ENCODE measurements at regions not wholly inside any gene's neighbourhood (a gene's known extent, or its start where the extent isn't known, plus 50 kb on each side); places are given as distances from the start of the nearest gene placed in this dataset.
"Not testable (repeated sequence)": the region's sequence is repeated elsewhere in the genome, so short reads cannot be mapped to it uniquely, and the experiment has no call there.

DNA sequence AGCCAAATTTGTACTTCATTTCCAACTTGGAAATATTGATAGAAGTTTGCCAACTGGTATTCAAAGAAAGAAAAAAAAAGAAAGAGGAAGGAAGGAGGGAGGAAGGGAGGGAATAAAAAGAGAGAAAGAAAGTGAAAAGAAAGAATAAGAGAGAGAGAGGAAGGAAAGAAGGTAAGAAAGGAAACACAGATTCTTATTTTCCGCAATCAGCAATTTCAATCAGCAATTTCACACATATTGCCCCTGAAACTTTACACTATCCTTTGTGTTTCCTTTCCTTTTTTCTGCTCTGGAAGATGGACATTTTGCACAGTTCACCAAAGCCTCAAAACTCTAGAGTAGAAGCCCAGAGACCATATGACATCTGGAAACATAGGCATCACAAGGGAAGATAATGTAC lies 888.1 kb downstream of the REEP3 start:
- Histone ChIP-seq H3K23ac (ENCODE audit: low read length) (no peak overlapping the region), H3K27me3 (ENCODE audit: insufficient read depth, low read length, poor library complexity) (no peaks in the 10 kb centered on the region), H3K4me1 (ENCODE audit: control insufficient read depth, low read depth, low read length) (no peaks in the 10 kb centered on the region), H3K18ac (ENCODE audit: low read length) (no peak overlapping the region), H2AK5ac (ENCODE audit: low read length) (no peak overlapping the region), H3K4me2 (ENCODE audit: low read length) (no peak overlapping the region), H3K79me1 (ENCODE audit: low read length) (no peaks in the 10 kb centered on the region), H3K36me3 (ENCODE audit: control insufficient read depth, insufficient read depth, low read length) (no peaks in the 10 kb centered on the region), H3K9ac (ENCODE audit: low read length) (no peak overlapping the region), H3K4ac (ENCODE audit: low read depth, low read length) (no peak overlapping the region), H3K56ac (ENCODE audit: low read length) (no peak overlapping the region), H3K4me3 (ENCODE audit: low read length) (no peak overlapping the region), H2BK120ac (ENCODE audit: low read depth, low read length) (no peak overlapping the region), H4K5ac (ENCODE audit: low read length) (no peak overlapping the region), H3K27ac (ENCODE audit: low read depth, low read length) (no peak overlapping the region), H3K79me2 (ENCODE audit: control insufficient read depth, insufficient read depth, low read length) (no peaks in the 10 kb centered on the region), H2BK15ac (replicated peaks; ENCODE audit: low read depth) (no peak overlapping the region), H2BK5ac (ENCODE audit: low read length) (no peak overlapping the region), H4K8ac (ENCODE audit: low read depth, low read length) (no peak overlapping the region)
- no peak for DNase-seq
- WGBS (ENCODE audit: extremely low coverage, insufficient coverage, low lambda C conversion rate), result no CpG with 5 or more reads among the region's 1 CpG

DNA sequence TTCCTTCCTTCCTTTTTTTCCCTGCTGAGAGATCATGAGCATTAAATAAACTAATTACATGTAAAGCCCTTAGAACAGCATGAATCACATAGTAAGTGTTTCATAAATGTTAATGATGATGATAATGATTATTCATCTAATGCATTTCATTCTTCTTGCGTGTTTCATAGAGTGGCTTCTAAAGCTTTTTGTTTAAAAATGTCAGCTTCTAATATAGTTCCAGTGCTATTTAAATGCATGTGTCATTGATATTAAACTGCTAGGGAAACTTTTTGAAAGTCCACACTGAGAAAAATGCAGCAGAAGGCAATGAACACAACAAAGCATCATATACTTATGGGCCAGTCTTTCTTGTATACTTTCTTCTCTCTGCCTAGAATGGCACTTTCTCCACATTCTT lies 894.8 kb downstream of the REEP3 start:
- Histone ChIP-seq H2BK120ac (ENCODE audit: low read depth, low read length) (no peak overlapping the region), H3K23ac (ENCODE audit: low read length) (no peak overlapping the region), H4K5ac (ENCODE audit: low read length) (no peak overlapping the region), H3K79me2 (ENCODE audit: control insufficient read depth, insufficient read depth, low read length) (no peaks in the 10 kb centered on the region), H4K8ac (ENCODE audit: low read depth, low read length) (no peak overlapping the region), H3K4me3 (ENCODE audit: low read length) (no peak overlapping the region), H3K56ac (ENCODE audit: low read length) (no peak overlapping the region), H3K36me3 (ENCODE audit: control insufficient read depth, insufficient read depth, low read length) (no peaks in the 10 kb centered on the region), H3K27me3 (ENCODE audit: insufficient read depth, low read length, poor library complexity) (no peaks in the 10 kb centered on the region), H3K9ac (ENCODE audit: low read length) (no peak overlapping the region), H3K4ac (ENCODE audit: low read depth, low read length) (no peak overlapping the region), H2BK15ac (replicated peaks; ENCODE audit: low read depth) (no peak overlapping the region), H2BK5ac (ENCODE audit: low read length) (no peak overlapping the region), H3K18ac (ENCODE audit: low read length) (no peak overlapping the region), H3K79me1 (ENCODE audit: low read length) (no peaks in the 10 kb centered on the region), H3K4me1 (ENCODE audit: control insufficient read depth, low read depth, low read length) (no peaks in the 10 kb centered on the region), H2AK5ac (ENCODE audit: low read length) (no peak overlapping the region), H3K4me2 (ENCODE audit: low read length) (no peak overlapping the region), H3K27ac (ENCODE audit: low read depth, low read length) (no peak overlapping the region)
- DNase-seq, result no peak
- no CpG with 5 or more reads among the region's 1 CpG for WGBS (ENCODE audit: extremely low coverage, insufficient coverage, low lambda C conversion rate)

DNA sequence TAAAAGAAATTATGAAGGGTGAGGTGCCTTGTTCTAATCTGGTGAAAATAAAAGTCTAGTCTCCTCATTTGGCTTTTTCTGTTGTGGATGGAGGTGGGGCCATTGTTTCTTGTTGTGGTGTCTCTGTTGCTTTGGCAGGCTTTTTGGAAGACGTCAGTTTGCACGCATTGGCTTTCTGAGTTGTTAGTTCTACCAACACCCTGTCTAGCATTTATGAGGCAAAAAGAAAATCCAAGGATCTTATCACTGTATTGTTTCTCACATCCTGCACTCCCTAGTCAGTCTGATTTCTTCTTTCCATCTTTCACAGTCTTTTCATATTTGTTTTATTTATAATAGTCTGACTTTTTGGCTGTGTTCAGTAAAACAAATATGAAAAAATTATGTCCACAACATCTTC lies 898.3 kb downstream of the REEP3 start:
- Histone ChIP-seq H3K23ac (ENCODE audit: low read length) (no peak overlapping the region), H3K27ac (ENCODE audit: low read depth, low read length) (no peak overlapping the region), H3K9ac (ENCODE audit: low read length) (no peak overlapping the region), H2BK120ac (ENCODE audit: low read depth, low read length) (no peak overlapping the region), H3K4me2 (ENCODE audit: low read length) (no peak overlapping the region), H3K27me3 (ENCODE audit: insufficient read depth, low read length, poor library complexity) (no peaks in the 10 kb centered on the region), H3K18ac (ENCODE audit: low read length) (no peak overlapping the region), H2BK15ac (replicated peaks; ENCODE audit: low read depth) (no peak overlapping the region), H3K4ac (ENCODE audit: low read depth, low read length) (no peak overlapping the region), H2AK5ac (ENCODE audit: low read length) (no peak overlapping the region), H4K8ac (ENCODE audit: low read depth, low read length) (no peak overlapping the region), H3K4me3 (ENCODE audit: low read length) (no peak overlapping the region), H3K79me1 (ENCODE audit: low read length) (no peaks in the 10 kb centered on the region), H3K79me2 (ENCODE audit: control insufficient read depth, insufficient read depth, low read length) (no peaks in the 10 kb centered on the region), H3K56ac (ENCODE audit: low read length) (no peak overlapping the region), H3K4me1 (ENCODE audit: control insufficient read depth, low read depth, low read length) (no peaks in the 10 kb centered on the region), H3K36me3 (ENCODE audit: control insufficient read depth, insufficient read depth, low read length) (no peaks in the 10 kb centered on the region), H4K5ac (ENCODE audit: low read length) (no peak overlapping the region), H2BK5ac (ENCODE audit: low read length) (no peak overlapping the region)
- WGBS (ENCODE audit: extremely low coverage, insufficient coverage, low lambda C conversion rate), result no CpG with 5 or more reads among the region's 2 CpGs
- no peak for DNase-seq

DNA sequence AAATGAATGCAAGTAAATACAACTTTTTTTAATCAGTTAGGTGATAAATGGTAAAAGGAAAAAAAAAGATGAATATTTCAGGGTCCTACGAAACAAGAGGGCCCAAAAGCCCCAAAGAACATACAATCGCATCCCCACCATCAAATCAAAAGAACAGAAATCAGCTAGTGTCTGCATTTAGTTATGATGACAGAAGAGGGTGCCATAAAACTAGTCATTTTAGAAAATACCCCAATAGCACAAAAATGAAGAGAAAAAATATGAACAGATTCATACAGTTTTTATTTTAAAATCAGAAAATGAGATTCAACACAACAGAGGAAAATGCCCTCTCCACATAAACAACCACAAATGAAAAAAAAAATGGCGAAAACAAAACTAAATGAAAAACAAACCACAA lies 905.5 kb downstream of the REEP3 start:
- Histone ChIP-seq H3K18ac (ENCODE audit: low read length) (no peak overlapping the region), H2AK5ac (ENCODE audit: low read length) (no peak overlapping the region)

DNA sequence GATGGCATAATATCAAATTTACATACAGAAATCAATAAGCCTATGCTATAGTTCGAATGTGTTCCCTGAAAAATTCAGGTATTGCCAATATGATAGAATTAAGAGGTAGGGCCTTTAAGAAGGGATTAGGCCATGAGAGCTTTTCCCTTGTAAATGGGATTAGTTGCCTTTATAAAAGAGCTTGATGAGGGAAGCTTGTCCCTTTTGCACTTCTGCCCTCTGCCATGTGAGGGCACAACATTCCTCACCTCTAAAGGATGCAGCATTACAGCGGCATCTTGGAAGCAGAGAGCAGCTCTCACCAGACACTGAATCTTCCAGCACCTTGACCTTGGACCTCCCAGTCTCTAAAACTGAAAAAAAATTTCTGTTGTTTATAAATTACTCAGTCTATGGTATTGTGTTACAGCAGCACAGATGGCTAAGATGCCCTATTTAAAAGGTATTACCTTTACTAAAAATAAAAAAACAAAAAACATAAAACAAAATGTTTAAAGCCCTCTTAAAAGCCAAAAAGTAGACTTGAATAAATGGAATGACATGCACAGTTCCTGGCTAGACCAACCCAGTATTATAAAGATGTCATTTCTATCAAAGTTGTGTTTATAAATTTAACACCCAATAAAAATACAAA lies 909.6 kb downstream of the REEP3 start:
- DNase-seq, result peak; percentile 95
- Histone ChIP-seq H3K27me3 (ENCODE audit: insufficient read depth, low read length, poor library complexity) (no peaks in the 10 kb centered on the region), H3K4me3 (ENCODE audit: low read length) (no peak overlapping the region), H2BK5ac (ENCODE audit: low read length) (no peak overlapping the region), H2AK5ac (ENCODE audit: low read length) (no peak overlapping the region), H3K9ac (ENCODE audit: low read length) (no peak overlapping the region), H4K8ac (ENCODE audit: low read depth, low read length) (no peak overlapping the region), H3K18ac (ENCODE audit: low read length) (no peak overlapping the region), H3K36me3 (ENCODE audit: control insufficient read depth, insufficient read depth, low read length) (no peaks in the 10 kb centered on the region), H3K23ac (ENCODE audit: low read length) (no peak overlapping the region), H3K4ac (ENCODE audit: low read depth, low read length) (no peak overlapping the region), H2BK120ac (ENCODE audit: low read depth, low read length) (no peak overlapping the region), H2BK15ac (replicated peaks; ENCODE audit: low read depth) (no peak overlapping the region), H4K5ac (ENCODE audit: low read length) (no peak overlapping the region), H3K27ac (ENCODE audit: low read depth, low read length) (no peak overlapping the region), H3K4me2 (ENCODE audit: low read length) (no peak overlapping the region), H3K79me2 (ENCODE audit: control insufficient read depth, insufficient read depth, low read length) (no peaks in the 10 kb centered on the region), H3K79me1 (ENCODE audit: low read length) (no peaks in the 10 kb centered on the region), H3K4me1 (ENCODE audit: control insufficient read depth, low read depth, low read length) (no peaks in the 10 kb centered on the region), H3K56ac (ENCODE audit: low read length) (no peak overlapping the region)
- WGBS (ENCODE audit: extremely low coverage, insufficient coverage, low lambda C conversion rate), result no CpG with 5 or more reads among the region's 2 CpGs

More for the DNA sequence above, 905.5 kb downstream of the REEP3 start:
- no peaks in the 10 kb centered on the region for H3K79me2 ChIP-seq (ENCODE audit: control insufficient read depth, insufficient read depth, low read length)
- H3K4me2 ChIP-seq (ENCODE audit: low read length), result no peak overlapping the region
- no peak overlapping the region for H2BK15ac ChIP-seq (replicated peaks; ENCODE audit: low read depth)
- no peak overlapping the region for H3K4ac ChIP-seq (ENCODE audit: low read depth, low read length)
- H4K5ac ChIP-seq (ENCODE audit: low read length), result no peak overlapping the region
- H4K8ac ChIP-seq (ENCODE audit: low read depth, low read length), result no peak overlapping the region
- no peak overlapping the region for H2BK120ac ChIP-seq (ENCODE audit: low read depth, low read length)
- no peak overlapping the region for H3K23ac ChIP-seq (ENCODE audit: low read length)
- no peak for DNase-seq
- no peaks in the 10 kb centered on the region for H3K79me1 ChIP-seq (ENCODE audit: low read length)
- no peaks in the 10 kb centered on the region for H3K36me3 ChIP-seq (ENCODE audit: control insufficient read depth, insufficient read depth, low read length)
- H3K4me1 ChIP-seq (ENCODE audit: control insufficient read depth, low read depth, low read length), result no peaks in the 10 kb centered on the region
- no CpG with 5 or more reads among the region's 3 CpGs for WGBS (ENCODE audit: extremely low coverage, insufficient coverage, low lambda C conversion rate)
- H3K56ac ChIP-seq (ENCODE audit: low read length), result no peak overlapping the region
- no peak overlapping the region for H3K9ac ChIP-seq (ENCODE audit: low read length)
- H2BK5ac ChIP-seq (ENCODE audit: low read length), result no peak overlapping the region
- H3K27ac ChIP-seq (ENCODE audit: low read depth, low read length), result no peak overlapping the region
- no peak overlapping the region for H3K4me3 ChIP-seq (ENCODE audit: low read length)
- H3K27me3 ChIP-seq (ENCODE audit: insufficient read depth, low read length, poor library complexity), result no peaks in the 10 kb centered on the region

DNA sequence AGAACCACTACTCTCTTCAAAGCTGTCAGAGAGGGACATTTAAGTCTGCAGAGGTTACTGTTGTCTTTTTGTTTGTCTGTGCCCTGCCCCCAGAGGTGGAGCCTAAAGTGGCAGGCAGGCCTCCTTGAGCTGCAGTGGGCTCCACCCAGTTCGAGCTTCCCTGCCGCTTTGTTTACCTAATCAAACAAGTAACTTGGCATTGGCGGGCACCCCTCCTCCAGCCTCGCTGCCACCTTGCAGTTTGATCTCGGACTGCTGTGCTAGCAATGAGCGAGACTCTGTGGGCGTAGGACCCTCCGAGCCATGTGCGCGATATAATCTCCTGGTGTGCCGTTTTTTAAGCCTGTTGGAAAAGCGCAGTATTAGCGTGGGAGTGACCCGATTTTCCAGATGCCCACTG lies 920.7 kb downstream of the REEP3 start:
- H2BK15ac ChIP-seq (replicated peaks; ENCODE audit: low read depth); H3K36me3 ChIP-seq (ENCODE audit: control insufficient read depth, insufficient read depth, low read length); H3K4me2 ChIP-seq (ENCODE audit: low read length); H2BK5ac ChIP-seq (ENCODE audit: low read length); H4K5ac ChIP-seq (ENCODE audit: low read length); H3K18ac ChIP-seq (ENCODE audit: low read length); H4K8ac ChIP-seq (ENCODE audit: low read depth, low read length); H3K4me3 ChIP-seq (ENCODE audit: low read length); H3K27ac ChIP-seq (ENCODE audit: low read depth, low read length); H3K56ac ChIP-seq (ENCODE audit: low read length); H3K79me1 ChIP-seq (ENCODE audit: low read length); DNase-seq; H3K4ac ChIP-seq (ENCODE audit: low read depth, low read length); H2AK5ac ChIP-seq (ENCODE audit: low read length); H2BK120ac ChIP-seq (ENCODE audit: low read depth, low read length); H3K23ac ChIP-seq (ENCODE audit: low read length); H3K79me2 ChIP-seq (ENCODE audit: control insufficient read depth, insufficient read depth, low read length); H3K27me3 ChIP-seq (ENCODE audit: insufficient read depth, low read length, poor library complexity); H3K9ac ChIP-seq (ENCODE audit: low read length); H3K4me1 ChIP-seq (ENCODE audit: control insufficient read depth, low read depth, low read length): not testable (repeated sequence)
- WGBS (ENCODE audit: extremely low coverage, insufficient coverage, low lambda C conversion rate), result no CpG with 5 or more reads among the region's 14 CpGs

Measured in mesendoderm (in vitro differentiated cells).